ENCODE measurements at regions not wholly inside any gene's neighbourhood (a gene's known extent, or its start where the extent isn't known, plus 50 kb on each side); places are given as distances from the start of the nearest gene placed in this dataset.
"Not testable (repeated sequence)": the region's sequence is repeated elsewhere in the genome, so short reads cannot be mapped to it uniquely, and the experiment has no call there.

- TF ChIP-seq ZFX (IDR thresholded peaks at IDR 0.05), result no peak
- no peak for TF ChIP-seq CTCF (conservative IDR thresholded peaks at IDR 0.05)
- H3K27ac ChIP-seq, result no peak overlapping the region
Observed at GRCh38 chr12:38528527-38528926, 212.0 kb downstream of the ALG10B start.

DNA sequence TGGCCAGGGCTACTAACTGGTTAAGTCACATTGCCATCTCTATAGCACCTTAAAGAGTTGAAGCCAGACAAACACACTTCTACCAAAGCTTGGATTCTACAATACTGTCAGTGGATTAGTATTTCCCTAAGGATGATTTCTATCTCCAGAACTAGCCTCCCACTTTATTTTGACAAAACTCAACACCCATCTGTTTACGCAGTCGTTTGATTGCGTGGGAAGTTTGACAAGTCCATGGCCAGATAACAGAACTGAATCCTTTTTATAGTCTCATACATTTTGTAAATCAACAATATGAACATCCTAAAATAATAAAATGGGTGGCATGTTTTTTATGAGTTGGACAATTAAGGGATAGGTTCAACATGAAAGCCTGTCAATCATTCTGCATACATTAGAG lies 212.7 kb downstream of the ALG10B start:
- H3K27ac ChIP-seq, result not testable (repeated sequence)

- TF ChIP-seq ZFX (IDR thresholded peaks at IDR 0.05) (no peak), CTCF (conservative IDR thresholded peaks at IDR 0.05) (no peak)
- H3K27ac ChIP-seq, result no peak overlapping the region
Observed at GRCh38 chr12:38538319-38538718, 221.7 kb downstream of the ALG10B start.

DNA sequence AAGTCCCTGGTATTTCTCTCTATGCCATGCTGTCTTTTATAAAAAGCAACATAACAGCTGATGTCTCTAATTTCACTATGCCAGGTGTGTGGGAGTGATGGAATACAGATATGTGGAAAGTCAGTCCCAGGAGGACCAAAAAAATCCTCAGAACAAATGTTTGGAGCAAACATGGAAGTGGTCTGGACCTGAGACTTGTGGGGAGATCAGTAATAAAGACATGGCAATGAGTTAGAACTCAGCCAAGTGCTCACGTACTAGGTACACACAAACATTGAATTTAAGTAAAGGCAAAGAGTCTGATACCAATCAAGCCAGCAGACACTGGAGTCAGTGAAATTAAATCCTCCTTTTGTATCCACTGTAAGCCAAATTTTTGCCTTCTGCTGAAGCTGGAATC lies 223.6 kb downstream of the ALG10B start:
- no peak for TF ChIP-seq ZFX (IDR thresholded peaks at IDR 0.05)
- TF ChIP-seq CTCF (conservative IDR thresholded peaks at IDR 0.05), result no peak
- no peak overlapping the region for H3K27ac ChIP-seq

DNA sequence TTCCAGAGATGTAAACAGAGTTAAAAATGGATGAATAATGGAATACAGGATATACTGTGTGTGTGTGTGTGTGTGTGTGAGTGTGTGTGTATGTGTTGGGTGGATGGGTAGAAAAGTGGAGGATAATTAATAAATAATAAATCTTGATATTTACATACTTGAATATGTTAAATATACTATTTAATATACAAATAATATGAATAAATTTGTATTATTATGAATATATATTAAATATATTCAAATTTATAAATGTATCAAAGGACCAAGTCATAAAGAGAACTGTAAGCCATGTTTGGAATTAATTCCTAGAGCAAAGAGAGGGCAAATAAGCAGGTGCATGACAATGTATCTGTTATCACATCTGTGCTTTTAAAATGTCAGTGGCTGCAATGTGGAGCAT lies 225.3 kb downstream of the ALG10B start:
- TF ChIP-seq CTCF (conservative IDR thresholded peaks at IDR 0.05) (no peak), ZFX (IDR thresholded peaks at IDR 0.05) (no peak)
- no peak overlapping the region for H3K27ac ChIP-seq

GRCh38 chr12:38543151-38543550 lies 226.6 kb downstream of the ALG10B start:
- TF ChIP-seq CTCF (conservative IDR thresholded peaks at IDR 0.05), result no peak
- no peak overlapping the region for H3K27ac ChIP-seq

- no peak overlapping the region for H3K27ac ChIP-seq
- TF ChIP-seq CTCF (conservative IDR thresholded peaks at IDR 0.05), result peak; percentile 29
- TF ChIP-seq ZFX (IDR thresholded peaks at IDR 0.05), result no peak
Observed at GRCh38 chr12:38544330-38545066, 227.9 kb downstream of the ALG10B start.

GRCh38 chr12:38547586-38547985 lies 231.0 kb downstream of the ALG10B start:
- no peak for TF ChIP-seq ZFX (IDR thresholded peaks at IDR 0.05)
- no peak for TF ChIP-seq CTCF (conservative IDR thresholded peaks at IDR 0.05)

More at GRCh38 chr12:38547586-38547985, 231.0 kb downstream of the ALG10B start:
- H3K27ac ChIP-seq, result no peak overlapping the region

Data from C4-2B (cell line).